Suprapubic skin (tissue), 4 donors: ENCODE measurements at regions not wholly inside any gene's neighbourhood (a gene's known extent, or its start where the extent isn't known, plus 50 kb on each side); places are given as distances from the start of the nearest gene placed in this dataset.

ENCODE experiments used
- CTCF ChIP-seq, 2 donors: fragments of 200-600 bp in 1 of 2; fragments of 450-650 bp in 1 of 2; sonication (generic) in 1 of 2; IDR thresholded peaks; one replicate each; pipeline ENCODE4 v1.5.1; 2016 to 2019; ENCODE audit warnings: antibody characterized with exemption in 2 of 2, mild to moderate bottlenecking in 1 of 2, moderate library complexity in 1 of 2
- EP300 ChIP-seq: sonication (generic); formaldehyde crosslinking; IDR thresholded peaks from one replicate; pipeline ENCODE4 v1.6.1; 2017; ENCODE audit warnings: antibody characterized with exemption
- POLR2A ChIP-seq, 2 donors: fragments of 450-650 bp; IDR thresholded peaks; one replicate each; pipeline ENCODE4 v1.6.1; 2017; ENCODE audit warnings: antibody characterized with exemption in 2 of 2, mild to moderate bottlenecking in 2 of 2, moderate library complexity in 2 of 2
- POLR2AphosphoS5 ChIP-seq, 3 donors: sonication (generic); formaldehyde crosslinking; IDR thresholded peaks; one replicate each; pipeline ENCODE4 v1.6.1; 2017; ENCODE audit warnings: antibody characterized with exemption in 3 of 3

- TF ChIP-seq POLR2AphosphoS5 (IDR thresholded peaks at IDR 0.05) (no peak), CTCF (IDR thresholded peaks at IDR 0.05) (no peak), POLR2A (IDR thresholded peaks at IDR 0.05) (no peak), EP300 (no peak)
These were observed 171.9 kb upstream of the MPPED2 start for GRCh38 chr11:30758012-30758411.
